ENCODE measurements at regions not wholly inside any gene's neighbourhood (a gene's known extent, or its start where the extent isn't known, plus 50 kb on each side); places are given as distances from the start of the nearest gene placed in this dataset.
"Not testable (repeated sequence)": the region's sequence is repeated elsewhere in the genome, so short reads cannot be mapped to it uniquely, and the experiment has no call there.

- DNase-seq (ENCODE audit: low spot score): no peak
These were observed 166.3 kb upstream of the ADCY1 start for GRCh38 chr7:45407730-45408408.

- no peak for DNase-seq (ENCODE audit: low spot score)
These were observed 165.8 kb upstream of the ADCY1 start for GRCh38 chr7:45408409-45408737.

GRCh38 chr7:45410893-45411292 is 163.3 kb upstream of the ADCY1 start:
- DNase-seq (ENCODE audit: low spot score): no peak

DNA sequence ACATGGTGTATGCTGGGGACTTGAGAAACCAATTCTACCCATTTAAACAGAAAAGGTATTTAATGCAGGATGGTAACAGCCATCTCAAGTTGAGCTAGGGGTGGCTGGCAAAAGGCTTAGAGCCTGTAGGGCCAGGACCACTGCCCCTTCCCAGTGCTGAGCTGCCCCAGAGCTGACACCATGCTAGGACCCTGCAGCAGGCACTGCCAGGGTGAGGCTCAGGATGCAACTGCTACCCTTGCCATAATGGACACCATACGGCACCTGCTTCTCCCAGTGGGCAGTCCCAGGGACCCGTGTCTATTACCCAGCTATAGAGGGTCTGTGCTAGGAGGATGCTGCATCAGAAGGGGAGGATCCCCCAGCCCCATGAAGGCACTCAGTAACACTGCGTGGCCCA is 160.7 kb upstream of the ADCY1 start:
- no peak for DNase-seq (ENCODE audit: low spot score)

DNA sequence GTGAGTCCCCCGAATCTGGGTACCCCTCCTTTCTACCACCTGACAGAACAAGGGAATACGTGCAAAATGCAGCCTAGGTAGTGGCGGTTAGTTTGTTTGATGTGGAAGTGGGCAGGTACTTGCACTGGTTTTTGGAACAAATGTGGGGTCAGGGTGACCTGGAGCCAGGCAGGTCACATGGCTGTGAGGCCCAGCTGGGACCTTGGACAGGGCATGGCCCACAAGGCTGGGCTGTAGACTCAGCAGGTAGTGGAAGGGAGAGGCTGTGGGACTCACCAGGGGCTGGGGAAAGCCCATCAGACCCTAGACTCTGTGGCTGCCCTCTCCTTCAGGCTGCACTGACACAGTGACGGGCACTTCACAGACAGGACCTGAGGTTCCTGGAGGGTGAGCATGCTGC is 159.9 kb upstream of the ADCY1 start:
- no peak for DNase-seq (ENCODE audit: low spot score)

DNA sequence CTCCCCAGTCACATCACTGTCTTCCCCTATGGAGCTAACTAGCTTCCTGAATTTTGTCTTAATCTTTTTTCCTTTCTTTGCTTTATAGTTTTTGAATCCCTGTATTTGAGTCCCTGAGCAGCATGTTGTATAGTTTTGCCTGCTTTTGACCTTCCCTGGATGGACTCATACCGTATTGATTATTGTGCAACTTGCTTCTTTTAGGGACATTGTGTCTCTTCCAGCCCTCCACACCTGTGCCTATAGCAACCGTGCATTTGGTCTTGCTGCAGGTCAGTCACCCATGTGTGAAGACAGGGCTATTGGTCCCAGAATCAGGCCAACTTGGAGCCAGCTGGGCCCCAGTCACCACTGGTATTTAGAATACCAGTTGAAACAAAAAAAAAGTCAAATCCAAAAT is 158.9 kb upstream of the ADCY1 start:
- DNase-seq (ENCODE audit: low spot score): no peak

- no peak for DNase-seq (ENCODE audit: low spot score)
These were observed 157.3 kb upstream of the ADCY1 start for GRCh38 chr7:45416846-45417245.

DNA sequence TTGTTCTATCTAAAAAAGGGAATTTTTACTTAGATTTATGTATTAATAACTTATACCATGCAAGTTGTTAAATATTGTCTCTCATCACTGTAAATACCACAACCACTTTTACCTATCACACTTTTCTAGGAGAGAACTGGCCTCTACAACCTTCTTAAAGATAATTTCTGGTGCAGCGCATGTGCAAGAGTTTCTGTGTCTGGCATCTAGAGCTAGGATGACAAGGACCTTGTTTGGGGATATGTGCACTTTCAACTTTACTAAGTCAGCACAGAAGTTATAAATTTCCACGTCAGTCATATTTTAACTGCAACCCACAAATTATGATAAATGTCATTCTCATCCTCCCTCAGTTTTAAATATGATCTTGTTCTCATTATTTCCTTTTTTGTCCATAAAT is 156.9 kb upstream of the ADCY1 start:
- no peak for DNase-seq (ENCODE audit: low spot score)

- no peak for DNase-seq (ENCODE audit: low spot score)
These were observed 156.4 kb upstream of the ADCY1 start for GRCh38 chr7:45417735-45418134.

DNA sequence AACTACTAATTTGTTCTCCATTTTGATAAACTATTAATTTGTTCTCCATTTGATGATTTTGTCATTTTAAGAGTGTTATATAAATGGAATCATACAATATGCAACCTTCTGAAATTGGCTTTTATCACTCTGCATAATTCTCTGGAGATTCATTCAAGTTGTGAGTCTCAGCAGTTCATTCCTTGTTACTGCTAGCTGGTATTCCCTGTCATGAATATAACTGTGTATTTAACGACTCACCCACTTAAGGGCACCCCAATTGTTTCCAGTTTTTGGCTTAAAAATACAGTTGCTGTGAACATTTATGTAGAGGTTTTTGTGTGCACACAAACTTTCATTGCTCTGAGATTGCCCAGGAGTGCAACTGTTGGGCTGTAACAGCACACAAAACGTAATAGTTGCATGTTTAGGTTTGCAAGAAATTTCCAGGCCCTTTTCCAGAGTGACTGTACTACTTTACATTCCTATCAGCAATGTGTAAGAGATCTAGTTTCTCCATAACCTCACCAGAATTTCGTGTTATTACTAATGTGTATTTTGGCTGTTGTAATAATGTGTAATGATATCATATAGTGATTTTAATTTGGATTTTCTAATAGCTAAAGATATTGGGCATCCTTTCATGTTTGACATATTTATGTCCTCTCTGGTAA is 153.2 kb upstream of the ADCY1 start:
- no peak for DNase-seq (ENCODE audit: low spot score)

DNA sequence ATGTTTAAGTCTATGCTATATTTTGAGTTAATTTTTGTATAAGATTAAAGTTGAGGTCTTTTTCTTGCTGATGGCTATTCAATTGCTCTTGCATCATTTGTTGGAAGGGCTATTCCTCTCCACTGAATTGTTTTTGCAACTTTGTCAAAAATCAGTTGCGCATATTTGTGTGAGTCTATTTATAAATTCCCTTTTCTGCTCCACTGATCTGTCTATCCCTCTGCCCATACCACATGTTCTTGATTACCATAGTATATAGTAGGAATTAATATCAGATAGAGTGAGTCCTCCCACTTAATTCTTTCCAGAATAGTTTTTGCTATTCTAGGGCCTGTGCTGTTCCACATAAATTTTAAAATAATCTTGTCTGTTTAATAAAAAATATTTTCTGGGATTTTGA is 152.4 kb upstream of the ADCY1 start:
- DNase-seq (ENCODE audit: low spot score): no peak

DNA sequence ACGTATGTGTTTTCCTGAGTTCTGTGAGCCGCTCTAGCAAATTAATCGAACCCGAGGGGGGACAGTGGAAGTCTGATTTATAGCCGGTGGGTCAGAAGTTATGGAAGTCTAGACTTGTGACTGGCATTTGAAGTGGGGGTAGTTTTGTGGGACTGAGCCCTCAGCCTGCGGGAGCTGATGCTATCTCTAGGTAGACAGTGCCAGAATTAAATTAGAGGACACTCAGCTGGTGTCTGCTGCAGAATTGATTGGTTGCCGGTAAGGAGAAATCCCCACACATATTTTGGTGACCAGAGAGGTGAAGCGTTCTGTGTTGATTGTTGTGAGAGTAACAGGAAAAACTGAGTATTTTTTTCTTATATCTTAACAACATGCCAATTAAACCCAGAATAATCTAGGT is 143.8 kb upstream of the ADCY1 start:
- DNase-seq (ENCODE audit: low spot score): no peak

GRCh38 chr7:45434167-45434784 is 139.9 kb upstream of the ADCY1 start:
- DNase-seq (ENCODE audit: low spot score): no peak

DNA sequence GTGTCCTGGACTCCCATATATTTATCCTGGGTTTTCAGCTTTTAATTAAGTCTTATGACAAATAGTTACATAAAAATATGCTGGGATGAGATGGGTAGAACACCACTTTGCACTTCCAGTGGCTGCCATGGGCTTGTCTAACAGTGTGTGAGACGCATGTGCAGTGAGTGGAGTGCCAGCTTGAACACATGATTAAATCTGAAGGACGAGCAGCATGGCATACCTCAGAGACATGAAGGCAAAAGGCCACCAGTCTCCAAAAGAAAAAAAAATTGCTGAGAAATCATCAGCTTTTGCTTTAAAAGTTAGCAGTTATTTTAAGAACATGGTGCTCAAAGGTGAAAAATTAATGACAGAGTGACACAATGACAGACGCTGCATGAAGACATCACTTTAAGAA is 139.0 kb upstream of the ADCY1 start:
- DNase-seq (ENCODE audit: low spot score): no peak

- no peak for DNase-seq (ENCODE audit: low spot score)
These were observed 138.3 kb upstream of the ADCY1 start for GRCh38 chr7:45435846-45436245.

DNA sequence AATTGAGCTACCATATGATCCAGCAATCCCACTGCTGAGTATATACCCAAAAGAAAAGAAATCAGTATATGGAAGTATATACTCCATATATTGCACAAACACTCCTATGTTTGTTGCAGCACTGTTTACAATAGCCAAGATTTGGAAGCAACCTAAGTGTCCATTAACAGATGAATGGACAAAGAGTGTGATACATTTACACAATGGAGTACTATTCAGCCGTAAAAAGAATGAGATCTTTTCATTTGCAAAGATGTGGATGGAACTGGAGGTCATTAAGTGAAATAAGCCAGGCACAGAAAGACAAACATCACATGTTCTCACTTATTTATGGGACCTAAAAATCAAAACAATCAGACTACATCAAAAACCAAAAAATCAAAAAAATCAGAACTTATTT is 133.4 kb upstream of the ADCY1 start:
- DNase-seq (ENCODE audit: low spot score): not testable (repeated sequence)

DNA sequence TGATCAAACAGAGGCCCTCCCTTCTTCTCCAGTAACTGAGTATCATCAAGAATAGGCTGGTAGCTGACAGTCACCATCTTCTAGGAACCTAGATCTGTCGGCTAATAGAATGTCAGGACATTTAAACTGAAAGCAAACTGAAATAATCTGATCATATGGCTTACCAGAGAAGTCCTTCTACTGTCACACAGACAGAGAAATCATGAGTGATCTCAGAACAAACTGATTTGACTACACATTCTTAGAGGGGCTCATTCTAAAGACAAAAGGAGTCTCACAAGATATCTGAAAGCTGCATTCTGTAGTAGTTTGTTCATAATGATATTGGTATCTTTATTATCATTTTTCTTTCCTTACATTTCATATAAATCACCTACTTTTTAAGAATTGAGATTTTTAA is 130.9 kb upstream of the ADCY1 start:
- DNase-seq (ENCODE audit: low spot score): no peak

- DNase-seq (ENCODE audit: low spot score): no peak
These were observed 127.8 kb upstream of the ADCY1 start for GRCh38 chr7:45446195-45446944.

DNA sequence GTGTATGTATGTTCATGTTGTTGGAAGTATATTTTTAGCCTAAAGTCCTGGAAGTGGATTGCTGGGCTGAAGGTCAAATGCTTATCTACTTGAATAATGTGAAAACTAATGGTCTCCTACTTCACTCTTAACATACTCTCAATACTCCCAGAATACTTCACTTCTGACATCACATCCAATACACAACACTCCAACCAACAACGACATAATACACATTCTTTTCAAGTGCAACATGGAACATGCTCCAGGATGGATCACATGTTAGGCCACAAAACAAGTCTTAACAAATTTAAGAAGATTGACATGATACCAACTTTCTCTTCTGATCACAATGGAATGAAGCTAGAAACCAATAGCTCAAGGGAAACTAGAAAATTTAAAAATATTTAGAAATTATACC is 126.9 kb upstream of the ADCY1 start:
- DNase-seq (ENCODE audit: low spot score): no peak

DNA sequence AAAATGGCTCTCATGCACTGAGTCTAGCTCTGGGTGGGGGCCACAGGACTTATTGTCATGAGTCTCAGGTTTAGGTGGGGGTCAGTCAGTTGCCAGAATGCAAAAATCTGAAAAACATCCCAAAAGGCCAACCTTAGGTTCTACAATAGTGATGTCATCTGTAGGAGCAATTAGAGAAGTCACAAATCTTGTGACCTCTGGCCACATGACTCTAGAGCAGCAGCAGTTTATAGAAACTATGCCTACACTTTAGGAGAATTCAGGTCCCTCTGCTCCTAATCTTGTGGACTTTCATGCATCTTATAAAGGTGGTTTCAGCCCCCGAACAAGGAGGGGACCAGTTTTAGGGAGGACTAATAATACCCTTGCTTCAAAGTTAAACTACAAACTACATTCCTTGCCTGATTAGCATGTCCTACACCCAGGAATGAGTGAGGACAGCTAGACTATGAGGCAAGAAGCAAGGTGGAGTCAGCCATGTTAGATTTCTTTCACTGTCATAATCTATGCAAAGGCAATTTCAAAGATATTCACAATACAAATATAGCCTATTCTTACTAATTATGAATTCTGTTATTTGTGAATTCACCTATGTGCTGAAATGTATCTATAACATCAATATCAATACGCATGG is 123.5 kb upstream of the ADCY1 start:
- no peak for DNase-seq (ENCODE audit: low spot score)

GRCh38 chr7:45451342-45452035 is 122.7 kb upstream of the ADCY1 start:
- DNase-seq (ENCODE audit: low spot score): no peak

DNA sequence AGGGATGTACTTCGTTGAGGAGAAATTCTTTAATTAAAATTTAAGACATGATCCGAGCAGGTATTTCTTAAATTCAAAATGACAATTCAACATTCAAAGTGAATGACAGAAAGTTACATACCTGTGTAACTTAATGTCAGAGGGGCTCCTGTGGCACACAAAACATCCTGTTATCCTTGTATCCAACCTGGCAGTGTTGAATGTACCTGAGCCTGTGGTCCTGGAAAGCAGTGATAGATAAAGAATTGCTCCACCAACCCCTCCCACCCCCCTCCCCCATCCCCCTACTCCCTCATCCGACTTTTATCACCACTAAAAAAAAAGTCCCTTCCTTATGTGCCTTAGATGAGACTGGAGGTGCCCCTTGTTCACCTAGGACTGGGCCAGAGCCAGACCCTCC is 119.4 kb upstream of the ADCY1 start:
- DNase-seq (ENCODE audit: low spot score): no peak
